GM18498 (cell line): ENCODE measurements at regions not wholly inside any gene's neighbourhood (a gene's known extent, or its start where the extent isn't known, plus 50 kb on each side); places are given as distances from the start of the nearest gene placed in this dataset.
"Not testable (repeated sequence)": the region's sequence is repeated elsewhere in the genome, so short reads cannot be mapped to it uniquely, and the experiment has no call there.

Experiments used
- ATAC-seq: cut with Tn5 transposase; IDR thresholded peaks from one replicate; pipeline ENCODE4 v1.9.1; 2021; ENCODE audit warnings: mild to moderate bottlenecking, moderate library complexity; ENCODE audit not compliant: unreplicated experiment

DNA sequence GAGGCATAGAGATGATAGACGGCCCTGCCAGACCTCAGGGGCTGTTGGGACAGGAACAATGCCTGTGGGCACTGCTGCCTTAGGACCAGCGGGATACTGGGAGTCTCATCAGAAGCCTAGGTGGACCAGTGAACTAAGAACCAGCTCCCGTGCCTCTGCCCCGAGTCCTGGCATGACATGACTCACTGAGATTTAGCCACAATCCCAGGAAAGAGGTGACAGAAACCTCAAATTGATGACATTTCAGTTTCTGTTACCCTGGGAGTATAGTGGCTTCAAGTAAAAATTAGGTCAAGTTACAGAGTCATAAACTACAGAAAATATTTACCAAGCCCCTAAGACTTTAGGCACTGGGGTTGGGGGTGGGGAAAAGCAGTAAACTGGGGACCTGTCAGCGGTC lies 74.6 kb upstream of the GADD45A start:
- ATAC-seq, result peak; percentile 21

DNA sequence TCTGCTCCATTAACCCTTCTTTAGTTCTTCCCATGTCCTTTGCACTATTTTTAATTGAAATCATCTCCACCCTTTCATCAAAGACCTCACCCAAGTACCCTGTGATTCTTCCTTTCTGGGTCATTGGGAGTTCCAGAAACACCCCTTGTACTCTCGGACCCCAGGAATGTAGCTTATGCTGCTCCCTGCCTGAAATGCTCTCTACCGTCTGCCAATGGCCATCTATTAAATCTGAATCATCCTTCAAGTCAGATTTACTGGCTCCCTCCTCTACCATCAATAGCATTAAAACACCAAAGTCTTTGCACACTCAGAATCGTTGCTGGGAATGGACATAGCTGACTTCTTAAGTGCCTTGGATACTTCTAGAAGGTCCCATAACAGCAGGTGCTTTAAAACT lies 73.2 kb upstream of the GADD45A start:
- no peak for ATAC-seq

- no peak for ATAC-seq
These were observed 72.2 kb upstream of the GADD45A start for GRCh38 chr1:67612788-67613241.

DNA sequence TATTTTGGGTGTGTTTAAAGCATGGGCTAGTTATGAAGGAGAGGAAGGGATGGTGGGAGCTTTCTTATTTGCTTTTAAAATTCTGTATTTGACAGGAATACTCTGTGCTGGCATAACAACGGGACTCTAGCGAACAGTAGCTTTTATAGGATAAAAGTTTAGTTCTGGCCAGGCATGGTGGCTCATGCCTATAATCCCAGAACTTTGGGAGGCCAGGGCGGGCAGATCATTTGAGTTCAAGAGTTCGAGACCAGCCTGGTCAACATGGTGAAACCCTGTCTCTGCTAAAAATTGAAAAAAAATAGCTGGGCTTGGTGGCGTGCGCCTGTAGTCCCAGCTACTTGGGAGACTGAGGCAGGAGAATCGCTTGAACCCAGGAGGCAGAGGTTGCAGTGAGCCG lies 71.5 kb upstream of the GADD45A start:
- ATAC-seq, result not testable (repeated sequence)

- ATAC-seq, result no peak
These were observed 70.5 kb upstream of the GADD45A start for GRCh38 chr1:67614511-67614934.

GRCh38 chr1:67615886-67616285 lies 69.1 kb upstream of the GADD45A start:
- ATAC-seq, result no peak

DNA sequence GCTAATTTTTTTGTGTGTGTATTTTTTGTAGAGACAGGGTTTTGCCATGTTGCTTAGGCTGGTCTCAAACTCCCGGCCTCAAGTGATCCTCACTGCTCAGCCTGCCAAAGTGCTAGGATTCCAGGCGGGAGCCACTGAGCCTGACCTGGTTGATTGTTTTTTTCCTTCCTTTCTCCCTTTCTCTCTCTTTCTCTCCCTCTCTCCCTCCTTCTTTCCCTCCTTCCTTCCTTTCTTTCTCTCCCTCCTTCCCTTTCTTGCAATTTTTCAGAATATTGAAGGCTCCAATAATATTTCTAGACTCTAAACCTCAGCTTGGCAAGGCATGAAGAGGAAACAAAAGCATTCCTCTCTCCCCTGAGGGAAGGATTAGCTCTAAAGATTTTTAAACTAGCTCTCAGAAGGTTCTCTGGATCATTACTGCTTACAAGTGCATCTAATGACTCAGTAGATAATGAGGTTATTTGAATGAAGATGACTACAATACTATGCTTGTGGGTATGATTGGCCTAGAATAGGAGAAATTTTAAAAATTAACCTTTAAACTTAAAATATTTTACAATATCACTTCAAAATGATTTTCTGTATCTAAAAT lies 68.5 kb upstream of the GADD45A start:
- no peak for ATAC-seq

DNA sequence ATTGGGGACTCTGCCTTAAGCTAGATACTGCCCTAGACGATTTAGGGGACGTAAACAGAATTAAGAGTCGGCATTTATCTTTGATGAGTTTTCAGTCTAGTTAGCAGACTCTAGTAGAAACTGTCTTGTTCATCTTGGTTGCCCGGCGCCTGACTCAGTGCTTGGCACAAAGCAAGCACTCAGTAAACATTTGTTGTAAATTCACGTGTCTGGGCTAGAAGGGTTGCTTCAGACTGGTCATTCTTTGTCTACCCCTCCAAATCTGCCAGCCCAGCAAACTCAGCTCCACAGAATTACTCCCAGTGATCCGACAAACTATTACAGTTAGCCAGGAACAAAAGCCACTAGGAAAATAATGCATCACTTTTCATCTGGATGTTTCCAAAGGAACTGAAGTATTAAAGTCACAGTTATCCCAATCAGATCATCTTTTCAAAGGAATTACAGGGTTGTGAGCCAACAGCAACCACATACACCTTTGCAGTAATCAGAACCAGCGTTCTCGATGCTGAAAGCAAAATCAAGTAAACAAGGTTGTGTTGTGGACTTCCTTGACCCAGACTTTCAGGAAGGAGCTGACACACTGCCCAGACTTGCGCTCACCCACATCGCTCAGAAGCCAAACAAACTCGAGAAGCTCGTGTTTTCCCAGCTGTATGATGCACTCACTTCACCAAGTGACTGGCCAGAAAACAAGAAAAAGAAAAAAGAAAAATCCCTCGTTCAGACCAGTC lies 66.5 kb upstream of the GADD45A start:
- ATAC-seq, result no peak

GRCh38 chr1:67619080-67619479 lies 65.9 kb upstream of the GADD45A start:
- no peak for ATAC-seq

GRCh38 chr1:67623906-67624305 lies 61.1 kb upstream of the GADD45A start:
- ATAC-seq, result no peak

DNA sequence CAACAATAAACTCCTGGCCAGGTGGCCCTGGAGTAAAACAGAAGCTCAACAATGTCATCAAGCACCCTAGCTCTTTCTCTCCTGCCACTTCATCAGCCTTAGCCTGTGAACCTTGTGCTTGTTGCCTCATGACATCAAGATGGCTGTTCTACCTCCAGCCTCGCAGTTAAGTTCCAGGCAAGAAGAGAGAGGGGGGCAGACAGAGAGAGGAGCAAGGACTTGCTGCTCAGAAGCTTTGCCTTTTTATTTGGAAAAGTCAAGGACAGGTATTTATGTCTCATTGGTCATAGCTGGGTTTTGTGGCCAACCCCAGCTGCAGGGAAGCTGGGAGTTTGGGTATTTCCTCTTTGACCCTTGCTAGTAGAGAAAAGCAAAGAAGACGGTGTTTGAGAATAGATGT lies 60.3 kb upstream of the GADD45A start:
- no peak for ATAC-seq

GRCh38 chr1:67626090-67626860 lies 58.7 kb upstream of the GADD45A start:
- no peak for ATAC-seq

DNA sequence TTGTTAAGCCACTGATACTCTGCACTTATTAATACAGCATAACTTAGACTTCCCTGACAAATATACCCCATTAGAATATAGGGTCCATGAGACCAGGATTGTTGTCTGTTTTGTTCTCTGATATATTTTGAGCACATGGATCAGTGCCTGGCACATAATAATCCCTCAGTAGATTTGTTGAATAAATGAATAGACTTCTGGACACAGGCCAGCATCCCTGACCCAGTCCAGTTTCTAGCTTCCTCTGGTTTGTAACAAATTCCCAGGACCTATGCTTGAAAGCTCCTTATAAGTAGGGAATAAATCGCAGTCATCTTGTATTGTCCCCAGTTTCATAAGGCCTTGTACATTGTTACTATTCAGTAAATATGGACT lies 58.2 kb upstream of the GADD45A start:
- ATAC-seq, result no peak

- ATAC-seq, result no peak
These were observed 57.7 kb upstream of the GADD45A start for GRCh38 chr1:67627336-67627735.

DNA sequence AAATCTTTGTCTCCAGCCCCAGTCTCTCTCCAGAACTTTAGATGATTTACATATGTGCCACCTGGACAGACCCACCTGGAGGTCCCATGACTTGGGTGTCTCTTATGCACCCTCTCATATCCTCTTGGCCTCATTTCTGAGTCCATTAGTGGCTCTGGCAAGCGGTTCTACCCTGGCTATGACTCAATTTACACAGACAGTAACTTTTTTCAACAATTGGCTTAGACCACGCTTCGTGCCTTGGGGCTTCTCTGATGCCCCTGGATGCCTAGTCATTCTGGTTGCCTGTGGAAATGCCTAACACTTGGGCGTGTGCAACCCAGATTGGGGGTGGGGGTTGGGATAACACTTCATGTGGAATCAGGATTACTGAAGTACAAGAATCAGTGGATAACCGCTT lies 57.1 kb upstream of the GADD45A start:
- no peak for ATAC-seq

- no peak for ATAC-seq
These were observed 55.5 kb upstream of the GADD45A start for GRCh38 chr1:67629370-67630075.

- no peak for ATAC-seq
These were observed 54.5 kb upstream of the GADD45A start for GRCh38 chr1:67630438-67631045.

DNA sequence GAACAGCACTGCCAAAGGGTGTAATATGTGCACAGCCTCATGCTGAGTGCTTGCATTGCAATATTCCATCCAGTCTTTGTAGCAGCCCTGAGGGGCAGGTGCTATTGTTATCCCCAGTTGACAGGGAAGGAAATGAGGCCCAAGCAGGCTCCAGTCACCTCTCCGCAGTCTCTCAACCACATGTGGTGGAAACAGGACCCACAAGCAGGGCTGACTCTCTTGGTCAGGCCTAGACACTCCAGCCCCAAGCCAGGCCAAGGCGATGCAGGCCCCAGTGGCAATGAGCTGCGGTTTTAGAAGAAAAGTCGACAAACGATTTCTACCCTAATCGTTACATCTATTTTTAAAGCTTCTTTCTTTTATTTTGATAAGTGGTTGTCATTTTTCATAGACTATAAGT lies 52.6 kb upstream of the GADD45A start:
- no peak for ATAC-seq

DNA sequence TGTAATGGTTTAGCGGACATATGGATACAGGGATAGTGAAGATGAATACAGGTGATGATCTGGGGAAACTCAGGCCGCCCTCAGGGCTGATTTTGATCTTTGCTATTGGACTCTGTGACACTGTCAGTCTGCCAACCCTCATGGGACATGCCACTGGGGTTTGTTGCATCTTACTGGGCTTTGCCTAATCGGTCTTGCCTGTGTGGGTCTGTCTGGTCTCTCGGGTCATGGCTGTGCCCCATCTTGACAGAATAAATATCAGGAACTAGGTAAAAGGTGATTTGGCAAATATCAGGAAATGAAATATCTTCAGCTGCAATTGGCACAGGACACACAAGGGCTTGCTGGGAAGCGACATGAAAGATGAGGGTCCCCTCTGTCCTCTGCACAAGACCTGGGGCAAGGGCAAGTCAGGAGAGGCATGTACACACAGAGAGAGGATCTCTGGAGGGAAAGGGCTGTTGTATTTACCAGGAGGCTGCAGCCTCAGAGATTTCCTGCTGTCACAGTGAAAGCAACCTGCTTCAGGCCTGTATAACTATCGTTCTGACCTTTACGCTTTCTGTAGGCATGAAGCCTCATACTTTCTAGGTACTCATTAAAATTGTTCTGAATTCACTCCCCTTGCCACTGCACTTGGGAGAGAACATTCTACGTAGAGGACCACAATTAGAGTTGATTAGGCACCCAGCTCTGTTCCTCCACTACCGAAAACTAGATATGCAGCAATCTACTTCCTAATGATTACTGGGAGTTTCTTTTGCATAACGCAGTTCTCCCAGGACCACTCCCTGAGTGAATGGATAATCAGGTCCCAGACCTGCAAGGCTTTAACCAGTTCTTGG lies 52.0 kb upstream of the GADD45A start:
- no peak for ATAC-seq

DNA sequence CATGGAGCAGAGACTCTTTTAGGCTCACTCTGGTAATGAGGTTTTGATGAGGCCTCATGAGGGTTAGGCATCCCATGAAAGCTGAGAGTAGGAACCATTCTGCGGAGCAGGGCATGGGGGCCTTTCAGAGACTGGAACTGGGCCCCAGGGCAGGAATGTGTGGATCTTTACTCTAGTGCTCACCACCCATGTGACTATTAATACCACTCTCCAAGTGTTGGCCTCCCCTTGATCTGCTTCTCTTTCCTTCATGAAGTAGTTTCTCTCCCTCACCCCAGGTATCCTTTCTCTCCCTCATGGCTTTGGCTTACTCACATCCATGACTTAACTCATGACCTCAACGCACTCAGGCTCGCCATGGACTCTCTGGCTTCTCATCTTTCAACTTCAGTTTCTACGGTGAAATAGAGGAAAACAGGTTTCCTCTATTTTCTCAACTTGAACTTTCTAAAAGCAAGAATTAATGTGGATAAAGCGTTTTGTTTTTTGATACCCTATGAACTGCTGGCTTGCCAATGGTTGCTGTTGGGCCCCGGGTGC lies 50.5 kb upstream of the GADD45A start:
- no peak for ATAC-seq
